ENCODE measurements at regions not wholly inside any gene's neighbourhood (a gene's known extent, or its start where the extent isn't known, plus 50 kb on each side); places are given as distances from the start of the nearest gene placed in this dataset.

GRCh38 chr13:22967669-22968068 lies 213.1 kb upstream of the SGCG start:
- intact Hi-C loops (cut with DNase I), result no loop called here
- ATAC-seq, result no peak
- Histone ChIP-seq H3K9me3 (no peaks in the 10 kb centered on the region), H3K4me1 (no peaks in the 10 kb centered on the region), H3K27me3 (no peaks in the 10 kb centered on the region), H3K27ac (no peak overlapping the region), H3K36me3 (no peaks in the 10 kb centered on the region), H3K4me3 (no peak overlapping the region)
- WGBS, 2 donors, result 72 to 73% methylated on average over 5 to 6 of the region's 6 CpGs
- no peak for FAIRE-seq
- TF ChIP-seq, protein P1, sequence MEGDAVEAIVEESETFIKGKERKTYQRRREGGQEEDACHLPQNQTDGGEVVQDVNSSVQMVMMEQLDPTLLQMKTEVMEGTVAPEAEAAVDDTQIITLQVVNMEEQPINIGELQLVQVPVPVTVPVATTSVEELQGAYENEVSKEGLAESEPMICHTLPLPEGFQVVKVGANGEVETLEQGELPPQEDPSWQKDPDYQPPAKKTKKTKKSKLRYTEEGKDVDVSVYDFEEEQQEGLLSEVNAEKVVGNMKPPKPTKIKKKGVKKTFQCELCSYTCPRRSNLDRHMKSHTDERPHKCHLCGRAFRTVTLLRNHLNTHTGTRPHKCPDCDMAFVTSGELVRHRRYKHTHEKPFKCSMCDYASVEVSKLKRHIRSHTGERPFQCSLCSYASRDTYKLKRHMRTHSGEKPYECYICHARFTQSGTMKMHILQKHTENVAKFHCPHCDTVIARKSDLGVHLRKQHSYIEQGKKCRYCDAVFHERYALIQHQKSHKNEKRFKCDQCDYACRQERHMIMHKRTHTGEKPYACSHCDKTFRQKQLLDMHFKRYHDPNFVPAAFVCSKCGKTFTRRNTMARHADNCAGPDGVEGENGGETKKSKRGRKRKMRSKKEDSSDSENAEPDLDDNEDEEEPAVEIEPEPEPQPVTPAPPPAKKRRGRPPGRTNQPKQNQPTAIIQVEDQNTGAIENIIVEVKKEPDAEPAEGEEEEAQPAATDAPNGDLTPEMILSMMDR (IDR thresholded peaks at IDR 0.05), result no peak
- no peak for DNase-seq

DNA sequence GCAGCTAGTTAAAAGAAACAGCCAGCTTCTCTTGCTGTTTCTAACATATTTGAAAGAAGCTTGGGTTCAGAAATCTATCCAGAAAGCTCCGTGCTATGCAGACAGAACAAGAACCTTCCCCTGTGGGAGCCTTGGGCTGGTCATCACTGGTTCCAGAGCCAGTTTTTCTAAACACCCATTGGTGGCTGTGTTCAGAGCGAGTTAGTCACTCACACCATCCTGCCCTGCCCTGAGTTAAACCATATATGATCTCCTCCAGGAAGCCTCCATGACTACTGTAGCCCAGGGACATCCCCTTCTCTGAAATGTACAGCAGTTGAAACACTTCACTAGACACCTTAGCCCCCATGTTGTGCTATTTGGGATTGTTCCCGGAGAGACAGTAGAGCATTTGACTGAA lies 200.8 kb upstream of the SGCG start:
- no peak for FAIRE-seq
- H3K27me3 ChIP-seq, result no peaks in the 10 kb centered on the region
- no peaks in the 10 kb centered on the region for H3K9me3 ChIP-seq
- H3K4me3 ChIP-seq, result no peak overlapping the region
- intact Hi-C loops (cut with DNase I), result no loop called here
- no peaks in the 10 kb centered on the region for H3K36me3 ChIP-seq
- 61 to 68% methylated on average over 3 of the region's 3 CpGs for WGBS, 2 donors
- DNase-seq, result no peak
- TF ChIP-seq, protein P1 (IDR thresholded peaks at IDR 0.05), result no peak
- ATAC-seq, result no peak
- no peak overlapping the region for H3K27ac ChIP-seq
- H3K4me1 ChIP-seq, result no peaks in the 10 kb centered on the region

- TF ChIP-seq, protein P1 (IDR thresholded peaks at IDR 0.05), result no peak
- FAIRE-seq (no peak), ATAC-seq (no peak), DNase-seq (no peak)
- H3K4me1 ChIP-seq, result no peaks in the 10 kb centered on the region
- H3K27ac ChIP-seq, result no peak overlapping the region
- H3K36me3 ChIP-seq, result no peaks in the 10 kb centered on the region
- H3K9me3 ChIP-seq, result no peaks in the 10 kb centered on the region
- 47 to 67% methylated on average over 2 of the region's 2 CpGs for WGBS, 2 donors
- no peaks in the 10 kb centered on the region for H3K27me3 ChIP-seq
- intact Hi-C loops (cut with DNase I), result no loop called here
- H3K4me3 ChIP-seq, result no peak overlapping the region
Measured at GRCh38 chr13:22980936-22981335, 199.8 kb upstream of the SGCG start.

GRCh38 chr13:22993148-22993547 lies 187.6 kb upstream of the SGCG start:
- WGBS, 2 donors, result 11 to 15% methylated on average over 1 of the region's 1 CpG
- Histone ChIP-seq H3K4me3 (no peak overlapping the region), H3K36me3 (no peaks in the 10 kb centered on the region), H3K27ac (no peak overlapping the region), H3K9me3 (no peaks in the 10 kb centered on the region), H3K4me1 (no peaks in the 10 kb centered on the region), H3K27me3 (no peaks in the 10 kb centered on the region)
- DNase-seq (no peak), ATAC-seq (no peak), FAIRE-seq (no peak)
- TF ChIP-seq, protein P1 (IDR thresholded peaks at IDR 0.05), result no peak
- intact Hi-C loops (cut with DNase I), result no loop called here

DNA sequence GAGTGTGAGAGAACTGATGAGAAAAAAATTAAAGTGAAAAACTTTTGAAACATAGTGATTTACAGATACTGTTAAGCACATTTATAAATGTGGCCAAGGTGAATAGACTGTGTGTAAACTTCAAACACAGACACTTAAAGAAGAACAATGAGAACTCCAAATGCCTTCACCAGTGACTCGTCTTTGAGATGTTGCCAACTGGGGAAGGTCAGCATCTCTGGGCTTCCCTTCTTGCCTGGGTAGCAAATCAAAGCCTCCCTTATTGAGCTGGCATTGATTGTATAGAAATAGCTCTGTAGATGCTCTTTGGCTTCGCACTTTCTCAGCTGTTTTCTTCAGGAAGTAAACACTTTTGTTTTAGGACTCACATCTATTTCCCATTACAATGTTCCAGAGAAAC lies 177.3 kb upstream of the SGCG start:
- TF ChIP-seq, protein P1 (IDR thresholded peaks at IDR 0.05), result no peak
- Histone ChIP-seq H3K27me3 (no peaks in the 10 kb centered on the region), H3K4me3 (no peak overlapping the region), H3K9me3 (no peaks in the 10 kb centered on the region), H3K27ac (no peak overlapping the region), H3K4me1 (no peaks in the 10 kb centered on the region), H3K36me3 (no peaks in the 10 kb centered on the region)
- DNase-seq (no peak), FAIRE-seq (no peak), ATAC-seq (no peak)
- WGBS, 2 donors, result 56 to 60% methylated on average over 2 of the region's 2 CpGs
- intact Hi-C loops (cut with DNase I), result no loop called here
